Sigmoid colon (tissue), 6 donors: ENCODE measurements at regions not wholly inside any gene's neighbourhood (a gene's known extent, or its start where the extent isn't known, plus 50 kb on each side); places are given as distances from the start of the nearest gene placed in this dataset.

Experiments
- DNase-seq: peaks from one replicate; pipeline ENCODE4 v3.0.0-alpha.2; 2019
- H3K27ac ChIP-seq, 4 donors: fragments of 200-600 bp; sonication (generic); one replicate each; pipeline ENCODE4 v1.5.1; 2016 to 2019; ENCODE audit warnings: mild to moderate bottlenecking in 1 of 4
- H3K27me3 ChIP-seq, 3 donors: fragments of 200-600 bp; sonication (generic); one replicate each; pipeline ENCODE4 v1.5.1; 2019; ENCODE audit warnings: mild to moderate bottlenecking in 1 of 3
- H3K36me3 ChIP-seq, 4 donors: fragments of 200-600 bp; sonication (generic); one replicate each; pipeline ENCODE4 v1.5.1; 2016 to 2019
- H3K4me1 ChIP-seq, 4 donors: fragments of 200-600 bp; sonication (generic); one replicate each; pipeline ENCODE4 v1.5.1; 2017 to 2019
- H3K4me3 ChIP-seq, 4 donors: fragments of 200-600 bp; sonication (generic); one replicate each; pipeline ENCODE4 v1.5.1; 2017 to 2019; ENCODE audit warnings: mild to moderate bottlenecking in 2 of 4, moderate library complexity in 1 of 4
- H3K9me3 ChIP-seq, 4 donors: fragments of 200-600 bp in 3 of 4; sonication (generic) in 3 of 4; one replicate each; pipeline versions ENCODE4 v1.5.1 to v1.6.1; 2013 to 2019
- EP300 ChIP-seq, 4 donors: sonication (generic); formaldehyde crosslinking; IDR thresholded peaks; one replicate each; pipeline ENCODE4 v1.6.1; 2017; ENCODE audit warnings: antibody characterized with exemption in 4 of 4
- POLR2A ChIP-seq, 2 donors: fragments of 450-650 bp; IDR thresholded peaks; one replicate each; pipeline ENCODE4 v1.6.1; 2016; ENCODE audit warnings: antibody characterized with exemption in 2 of 2, mild to moderate bottlenecking in 2 of 2, moderate library complexity in 2 of 2
- POLR2AphosphoS5 ChIP-seq, 4 donors: sonication (generic); formaldehyde crosslinking; IDR thresholded peaks; one replicate each; pipeline ENCODE4 v1.6.1; 2017; ENCODE audit warnings: antibody characterized with exemption in 4 of 4
- WGBS, 2 donors: extraction: QIAGEN DNeasy Blood & Tissue Kit; methylation state at CpG; one replicate each; pipeline ENCODE4 v1.1.7; 2013; 5-methylcytosine and 5-hydroxymethylcytosine counted together
- intact Hi-C: fragments of 100-400 bp; cut with DNase I; formaldehyde crosslinking; loops from one replicate; pipeline ENCODE4 v1.15.1; 2023
- TF ChIP-seq, protein P1 (sequence below), 4 experiments: fragments of 450-650 bp in 3 of 4; fragments of 200-600 bp in 1 of 4; IDR thresholded peaks; one replicate each; pipeline ENCODE4 v1.5.1; 2016 to 2019; ENCODE audit warnings: antibody characterized with exemption in 4 of 4, mild to moderate bottlenecking in 3 of 4, moderate library complexity in 2 of 4
- donor health status: healthy with polysubstance abuse.
- donor health status: healthy.

- Histone ChIP-seq H3K4me3 (no peak overlapping the region), H3K27ac (no peak overlapping the region), H3K27me3 (no peaks in the 10 kb centered on the region), H3K9me3 (peaks cover 0 to 5% (median 1%) of the 10 kb centered on the region in 4 donors), H3K4me1 (no peaks in the 10 kb centered on the region), H3K36me3 (no peaks in the 10 kb centered on the region)
- 76 to 84% methylated on average over 2 of the region's 2 CpGs for WGBS, 2 donors
- intact Hi-C loops: no loop called here
- TF ChIP-seq POLR2A (IDR thresholded peaks at IDR 0.05) (no peak), EP300 (IDR thresholded peaks at IDR 0.05) (no peak), POLR2AphosphoS5 (IDR thresholded peaks at IDR 0.05) (no peak)
- TF ChIP-seq, protein P1, sequence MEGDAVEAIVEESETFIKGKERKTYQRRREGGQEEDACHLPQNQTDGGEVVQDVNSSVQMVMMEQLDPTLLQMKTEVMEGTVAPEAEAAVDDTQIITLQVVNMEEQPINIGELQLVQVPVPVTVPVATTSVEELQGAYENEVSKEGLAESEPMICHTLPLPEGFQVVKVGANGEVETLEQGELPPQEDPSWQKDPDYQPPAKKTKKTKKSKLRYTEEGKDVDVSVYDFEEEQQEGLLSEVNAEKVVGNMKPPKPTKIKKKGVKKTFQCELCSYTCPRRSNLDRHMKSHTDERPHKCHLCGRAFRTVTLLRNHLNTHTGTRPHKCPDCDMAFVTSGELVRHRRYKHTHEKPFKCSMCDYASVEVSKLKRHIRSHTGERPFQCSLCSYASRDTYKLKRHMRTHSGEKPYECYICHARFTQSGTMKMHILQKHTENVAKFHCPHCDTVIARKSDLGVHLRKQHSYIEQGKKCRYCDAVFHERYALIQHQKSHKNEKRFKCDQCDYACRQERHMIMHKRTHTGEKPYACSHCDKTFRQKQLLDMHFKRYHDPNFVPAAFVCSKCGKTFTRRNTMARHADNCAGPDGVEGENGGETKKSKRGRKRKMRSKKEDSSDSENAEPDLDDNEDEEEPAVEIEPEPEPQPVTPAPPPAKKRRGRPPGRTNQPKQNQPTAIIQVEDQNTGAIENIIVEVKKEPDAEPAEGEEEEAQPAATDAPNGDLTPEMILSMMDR (IDR thresholded peaks at IDR 0.05): no peak
- no peak for DNase-seq
Measured at GRCh38 chr10:53749439-53749838, 976.9 kb upstream of the MBL2 start.

DNA sequence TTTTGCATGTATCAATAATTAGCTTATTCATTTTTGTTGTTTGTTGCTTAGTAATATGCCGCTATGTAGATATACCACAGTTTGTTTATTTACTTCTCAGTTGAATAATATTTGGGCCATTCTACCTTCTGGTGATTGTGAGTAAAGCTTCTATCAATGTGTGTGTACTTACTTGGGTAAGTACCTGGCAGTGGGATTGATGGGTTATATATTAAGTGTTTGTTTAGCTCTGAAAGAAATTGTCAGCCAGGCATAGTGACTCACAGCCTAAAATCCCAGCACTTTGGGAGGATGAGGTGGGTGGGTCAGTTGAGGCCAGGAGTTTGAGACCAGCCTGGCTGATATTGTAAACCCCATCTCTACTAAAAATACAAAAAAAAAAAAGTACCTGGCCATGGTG is 975.7 kb upstream of the MBL2 start:
- no peak for DNase-seq
- H3K9me3 ChIP-seq: peaks cover 0 to 5% (median 1%) of the 10 kb centered on the region in 4 donors
- H3K27me3 ChIP-seq: no peaks in the 10 kb centered on the region
- intact Hi-C loops: no loop called here
- WGBS, 2 donors: 96 to 97% methylated on average over 1 of the region's 1 CpG
- no peaks in the 10 kb centered on the region for H3K36me3 ChIP-seq
- TF ChIP-seq POLR2AphosphoS5 (IDR thresholded peaks at IDR 0.05) (no peak), EP300 (IDR thresholded peaks at IDR 0.05) (no peak), POLR2A (IDR thresholded peaks at IDR 0.05) (no peak)
- TF ChIP-seq, protein P1 (IDR thresholded peaks at IDR 0.05): no peak
- H3K4me3 ChIP-seq: no peak overlapping the region
- no peaks in the 10 kb centered on the region for H3K4me1 ChIP-seq
- H3K27ac ChIP-seq: no peak overlapping the region

DNA sequence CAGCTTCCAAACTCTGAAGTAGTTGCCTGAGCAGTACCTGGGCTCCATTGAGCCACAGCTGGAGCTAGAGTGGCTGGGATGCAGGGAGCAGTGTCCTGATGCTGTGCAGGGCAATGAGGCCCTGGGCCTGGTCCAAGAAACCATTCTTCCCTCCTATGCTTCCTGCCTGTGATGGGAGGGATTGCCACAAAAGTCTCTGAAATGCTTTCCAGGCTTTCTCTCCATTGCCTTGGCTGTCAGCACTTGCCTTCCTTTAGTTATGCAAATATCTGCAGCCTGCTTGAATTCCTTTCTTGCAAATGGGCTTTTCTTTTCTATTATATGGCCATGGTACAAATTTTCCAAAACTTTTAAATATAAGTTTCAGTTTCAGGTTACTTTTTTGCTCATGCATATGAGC is 972.2 kb upstream of the MBL2 start:
- intact Hi-C loops: no loop called here
- Histone ChIP-seq H3K27me3 (no peaks in the 10 kb centered on the region), H3K36me3 (no peaks in the 10 kb centered on the region), H3K4me1 (no peaks in the 10 kb centered on the region), H3K27ac (no peak overlapping the region), H3K9me3 (peaks cover 0 to 5% (median 1%) of the 10 kb centered on the region in 4 donors), H3K4me3 (no peak overlapping the region)
- TF ChIP-seq EP300 (IDR thresholded peaks at IDR 0.05): no peak
- no peak for TF ChIP-seq POLR2AphosphoS5 (IDR thresholded peaks at IDR 0.05)
- no peak for TF ChIP-seq POLR2A (IDR thresholded peaks at IDR 0.05)
- TF ChIP-seq, protein P1 (IDR thresholded peaks at IDR 0.05): no peak
- no peak for DNase-seq

- intact Hi-C loops: no loop called here
- WGBS, 2 donors: 91 to 96% methylated on average over 2 of the region's 2 CpGs
Measured at GRCh38 chr10:53744176-53744575, 971.6 kb upstream of the MBL2 start.

GRCh38 chr10:53737132-53737531 is 964.5 kb upstream of the MBL2 start:
- Histone ChIP-seq H3K4me1 (no peaks in the 10 kb centered on the region), H3K9me3 (no peaks in the 10 kb centered on the region), H3K27me3 (no peaks in the 10 kb centered on the region), H3K4me3 (no peak overlapping the region), H3K36me3 (no peaks in the 10 kb centered on the region), H3K27ac (no peak overlapping the region)
- intact Hi-C loops: no loop called here
- TF ChIP-seq EP300 (IDR thresholded peaks at IDR 0.05) (no peak), POLR2AphosphoS5 (IDR thresholded peaks at IDR 0.05) (no peak), POLR2A (IDR thresholded peaks at IDR 0.05) (no peak)
- TF ChIP-seq, protein P1 (IDR thresholded peaks at IDR 0.05): no peak
- no peak for DNase-seq

More at GRCh38 chr10:53744176-53744575, 971.6 kb upstream of the MBL2 start:
- Histone ChIP-seq H3K27ac (no peak overlapping the region), H3K36me3 (no peaks in the 10 kb centered on the region), H3K4me3 (no peak overlapping the region), H3K4me1 (no peaks in the 10 kb centered on the region), H3K9me3 (no peaks in the 10 kb centered on the region), H3K27me3 (no peaks in the 10 kb centered on the region)
- DNase-seq: no peak
- TF ChIP-seq POLR2A (IDR thresholded peaks at IDR 0.05) (no peak), POLR2AphosphoS5 (IDR thresholded peaks at IDR 0.05) (no peak), EP300 (IDR thresholded peaks at IDR 0.05) (no peak)
- TF ChIP-seq, protein P1 (IDR thresholded peaks at IDR 0.05): no peak
